ENCODE measurements at regions not wholly inside any gene's neighbourhood (a gene's known extent, or its start where the extent isn't known, plus 50 kb on each side); places are given as distances from the start of the nearest gene placed in this dataset.
"Not testable (repeated sequence)": the region's sequence is repeated elsewhere in the genome, so short reads cannot be mapped to it uniquely, and the experiment has no call there.

DNA sequence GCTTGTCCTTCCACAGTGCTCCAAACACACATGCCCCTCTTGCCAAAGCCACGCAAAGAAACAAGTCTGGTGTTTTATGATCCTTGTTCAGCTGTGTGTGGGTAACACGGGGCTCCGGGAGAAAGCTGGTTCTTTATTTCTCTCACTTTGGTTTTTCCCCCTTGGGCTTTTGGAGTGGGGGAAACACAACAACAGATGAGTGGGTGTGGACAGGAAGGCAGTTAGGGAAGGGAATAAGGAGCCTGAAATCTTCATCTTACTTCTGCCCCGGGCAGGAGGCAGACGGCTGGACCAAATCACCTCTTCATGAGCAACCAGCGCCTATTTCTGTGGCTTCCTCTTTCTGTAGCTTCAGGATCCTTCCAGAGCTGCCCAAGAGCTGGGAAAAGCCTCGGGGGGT lies 218.5 kb downstream of the PHETA1 start:
- DNase-seq, result no peak

DNA sequence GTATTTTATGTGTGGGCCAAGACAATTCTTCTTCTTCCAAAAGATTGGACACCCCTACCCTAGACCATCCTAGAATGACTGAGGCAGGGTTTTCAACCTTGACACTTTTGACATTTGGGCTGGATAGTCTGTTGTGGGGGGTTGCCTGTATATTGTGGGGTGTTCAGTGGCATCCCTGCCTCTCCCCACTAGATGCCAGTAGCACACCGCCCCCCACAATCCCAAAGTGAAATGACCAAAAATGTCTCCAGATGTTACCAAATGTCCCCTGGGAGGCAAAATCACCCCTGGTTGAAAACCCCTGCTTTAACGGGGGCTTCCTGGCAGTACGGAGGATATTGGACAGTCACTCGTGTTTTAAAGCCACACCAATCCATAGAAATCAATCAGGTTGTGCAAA lies 219.6 kb downstream of the PHETA1 start:
- no peak for DNase-seq

DNA sequence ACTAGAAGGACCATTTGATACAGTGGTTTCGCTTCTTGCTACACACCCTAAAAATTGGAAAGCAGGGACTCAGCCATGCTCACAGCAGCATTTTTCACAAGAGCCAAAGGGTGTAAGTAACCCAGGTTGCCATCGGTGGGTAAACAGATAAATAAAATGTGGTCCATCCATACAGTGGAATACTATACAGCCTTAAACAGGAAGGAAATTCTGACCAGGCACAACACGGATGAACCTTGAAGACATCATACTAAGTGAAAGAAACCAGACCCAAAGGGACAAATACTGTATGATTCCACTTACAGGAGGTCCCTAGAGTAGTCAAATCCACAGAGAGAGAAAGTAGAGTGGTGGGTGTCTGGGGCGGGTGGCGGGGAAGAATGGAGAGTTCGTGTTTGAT lies 220.9 kb downstream of the PHETA1 start:
- no peak for DNase-seq

DNA sequence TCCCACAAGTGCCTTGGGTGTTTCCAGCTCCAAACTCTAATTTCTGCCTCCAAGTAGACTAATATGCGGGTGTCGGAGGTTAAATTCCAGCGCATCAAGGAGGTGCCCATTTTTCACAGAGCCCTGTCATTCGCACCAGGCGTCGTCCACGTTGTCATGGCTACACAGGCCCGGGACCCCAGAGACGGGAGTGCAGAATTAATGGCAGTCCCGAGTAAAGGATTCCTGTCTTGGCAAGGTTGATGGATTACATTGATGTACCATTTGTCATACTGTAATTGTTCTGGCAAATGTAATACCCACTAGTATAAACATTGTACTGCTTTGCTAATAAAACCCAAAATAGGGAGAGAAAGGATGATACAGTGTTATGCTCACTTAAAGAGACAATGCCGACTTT lies 222.9 kb upstream of the MYL2 start:
- DNase-seq, result no peak

DNA sequence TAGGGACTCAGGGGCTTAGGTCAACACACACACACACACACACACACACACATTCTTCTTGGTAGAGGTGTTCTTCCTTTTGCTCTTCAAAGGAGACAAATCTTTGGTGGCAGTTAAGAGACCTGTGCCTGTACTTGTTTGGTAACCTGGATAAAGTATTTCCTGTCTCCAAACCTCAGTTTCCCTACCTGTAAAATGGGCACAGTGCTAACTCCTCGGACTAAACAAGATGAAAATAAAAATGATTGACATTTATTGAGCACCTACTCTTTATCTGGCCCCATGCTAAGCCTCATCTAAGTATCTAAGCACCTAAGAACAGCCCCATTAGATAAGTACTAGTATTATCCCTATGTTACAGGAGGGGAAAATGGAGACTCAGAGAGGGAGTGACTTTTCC lies 220.8 kb upstream of the MYL2 start:
- DNase-seq, result no peak

DNA sequence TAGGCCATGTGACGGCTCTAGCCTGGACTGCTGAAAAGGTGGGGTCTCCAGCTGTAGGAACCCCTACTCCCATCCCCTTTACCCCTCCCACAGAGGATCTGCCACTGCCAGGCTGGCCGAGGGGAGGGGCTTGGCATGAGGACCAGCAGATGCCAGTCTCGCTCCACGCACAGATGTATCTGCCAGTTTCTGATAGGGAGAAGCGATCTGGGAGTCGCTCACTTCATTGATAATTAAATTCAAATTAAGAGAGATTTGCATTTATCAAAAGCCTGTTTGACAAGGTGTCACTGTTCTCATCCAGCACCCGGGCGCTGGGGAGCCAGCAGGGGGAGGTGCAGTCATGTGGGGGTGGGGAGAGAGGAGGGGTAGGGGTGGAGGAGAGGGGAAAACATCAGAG lies 217.6 kb upstream of the MYL2 start:
- DNase-seq, result no peak

DNA sequence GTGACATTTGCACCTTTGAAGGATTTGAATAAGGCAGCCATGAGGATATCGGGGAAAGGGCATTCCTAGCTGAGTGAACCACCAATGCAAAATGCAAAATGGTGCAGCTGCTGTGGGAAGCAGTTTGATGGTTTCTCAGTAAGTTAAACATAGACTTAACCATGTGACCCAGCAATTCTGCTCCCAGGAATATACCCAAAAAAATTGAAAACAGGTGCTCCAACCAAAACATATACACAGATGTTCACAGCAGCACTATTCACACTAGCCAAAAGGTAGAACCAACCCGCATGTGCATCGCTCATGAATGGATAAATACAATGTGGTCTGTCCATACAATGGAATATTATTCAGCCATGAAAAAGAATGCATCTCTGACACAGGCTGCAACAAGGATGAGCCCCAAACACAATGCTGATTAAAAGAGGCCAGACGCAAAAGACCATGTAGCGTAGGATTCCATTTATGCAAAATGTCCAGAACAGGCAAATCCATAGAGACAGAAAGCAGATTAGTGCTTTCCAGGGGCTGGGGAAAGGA lies 215.0 kb upstream of the MYL2 start:
- DNase-seq, result no peak

DNA sequence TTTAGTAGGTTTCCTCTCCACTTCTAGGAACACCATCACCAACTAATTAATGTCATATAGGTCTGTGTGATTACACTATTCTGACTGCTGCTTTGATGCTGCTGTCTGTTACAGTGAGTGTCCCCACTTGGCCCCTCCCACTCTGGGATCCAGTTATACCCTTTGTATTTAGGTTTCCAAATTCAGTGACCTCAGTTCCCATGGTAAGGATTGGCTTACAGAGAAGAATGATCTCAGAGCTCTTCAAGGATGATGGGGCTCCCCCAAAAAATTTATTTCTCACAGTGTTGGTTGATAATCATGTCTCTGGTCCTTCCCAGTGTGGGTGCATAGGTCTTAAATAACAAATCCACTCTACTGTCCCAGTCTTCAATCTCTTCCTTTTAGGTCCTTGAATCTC lies 210.0 kb upstream of the MYL2 start:
- DNase-seq, result no peak

DNA sequence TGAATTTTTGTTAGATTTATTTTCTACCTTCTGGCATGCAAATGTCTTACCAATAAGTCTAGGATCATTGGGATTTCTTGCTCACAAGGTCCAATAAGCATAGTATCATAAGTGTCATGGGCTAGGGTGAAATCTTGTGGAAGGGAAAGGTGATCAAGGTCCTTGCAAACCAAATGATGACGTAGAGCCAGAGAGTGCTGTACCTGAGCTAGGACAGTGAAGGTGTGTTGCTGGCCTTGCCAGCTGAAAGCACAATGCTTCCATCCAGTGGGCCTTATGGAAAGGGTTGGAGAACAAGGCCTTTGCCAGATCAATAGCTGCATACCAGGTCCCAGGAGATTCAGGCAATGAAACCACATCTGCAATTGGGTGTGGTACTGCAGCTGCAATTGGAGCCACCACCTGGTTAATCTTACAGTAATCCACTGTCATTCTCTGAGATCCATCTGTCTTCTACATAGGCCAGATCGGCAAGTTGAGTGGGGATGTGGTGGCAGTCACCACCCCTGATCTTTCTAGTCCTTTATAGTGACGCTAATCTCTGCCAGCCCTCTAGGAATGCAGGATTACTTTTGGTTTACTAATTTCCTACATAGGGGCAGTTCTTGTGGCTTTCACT lies 208.9 kb upstream of the MYL2 start:
- no peak for DNase-seq

DNA sequence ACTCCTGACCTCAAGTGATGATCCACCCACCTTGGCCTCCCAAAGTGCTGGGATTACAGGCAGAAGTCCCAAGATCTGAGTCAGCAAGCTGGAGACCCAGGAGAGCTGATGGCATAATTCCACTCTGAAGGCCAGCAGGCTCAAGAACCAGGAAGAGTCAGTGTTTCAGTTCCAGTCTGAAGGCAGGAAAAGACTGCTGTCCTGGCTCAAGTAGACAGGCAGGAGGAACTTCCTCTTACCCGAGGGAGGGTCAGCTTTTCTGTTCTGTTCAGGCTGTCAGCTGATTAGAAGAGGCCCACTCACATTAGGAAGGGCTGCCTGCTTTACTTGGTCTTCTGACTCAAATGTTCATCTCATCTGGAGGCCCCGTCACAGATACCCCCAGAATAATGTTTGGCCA lies 206.0 kb upstream of the MYL2 start:
- DNase-seq, result no peak

DNA sequence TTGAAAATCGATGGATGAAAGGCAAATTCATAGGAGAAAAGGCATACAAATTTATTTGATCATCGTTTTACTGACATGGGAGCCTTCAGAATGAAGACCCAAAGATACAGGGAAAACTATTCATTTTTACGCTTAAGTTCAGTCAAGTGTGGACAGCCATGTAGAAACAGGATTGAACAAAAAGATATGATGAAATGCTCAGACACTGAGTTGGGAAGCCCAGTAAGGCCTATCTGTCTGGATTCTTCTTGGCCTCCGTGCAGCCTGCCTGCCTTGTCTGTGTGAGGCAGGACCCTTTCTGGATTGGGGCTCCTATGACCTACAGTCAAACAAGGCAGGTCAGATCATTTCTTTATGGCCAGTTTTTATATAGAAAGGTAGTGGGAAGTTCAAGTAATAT lies 203.8 kb upstream of the MYL2 start:
- DNase-seq, result no peak

DNA sequence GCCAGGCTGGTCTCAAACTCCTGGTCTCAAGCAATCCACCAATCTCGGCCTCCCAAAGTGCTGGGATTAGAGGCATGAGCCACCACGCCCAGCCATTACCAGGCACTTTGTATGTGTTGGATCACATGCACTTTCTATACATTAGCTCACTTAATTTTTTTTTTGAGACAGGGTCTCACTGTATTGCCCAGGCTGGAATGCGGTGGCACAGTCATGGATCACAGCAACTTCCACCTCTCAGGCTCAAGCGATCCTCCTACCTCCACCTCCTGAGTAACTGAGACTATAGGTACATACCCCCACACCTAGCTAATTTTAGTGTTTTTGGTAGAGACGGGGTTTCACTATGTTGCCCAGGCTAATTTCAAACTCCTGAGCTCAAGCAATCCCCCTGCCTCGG lies 203.0 kb upstream of the MYL2 start:
- DNase-seq, result no peak

DNA sequence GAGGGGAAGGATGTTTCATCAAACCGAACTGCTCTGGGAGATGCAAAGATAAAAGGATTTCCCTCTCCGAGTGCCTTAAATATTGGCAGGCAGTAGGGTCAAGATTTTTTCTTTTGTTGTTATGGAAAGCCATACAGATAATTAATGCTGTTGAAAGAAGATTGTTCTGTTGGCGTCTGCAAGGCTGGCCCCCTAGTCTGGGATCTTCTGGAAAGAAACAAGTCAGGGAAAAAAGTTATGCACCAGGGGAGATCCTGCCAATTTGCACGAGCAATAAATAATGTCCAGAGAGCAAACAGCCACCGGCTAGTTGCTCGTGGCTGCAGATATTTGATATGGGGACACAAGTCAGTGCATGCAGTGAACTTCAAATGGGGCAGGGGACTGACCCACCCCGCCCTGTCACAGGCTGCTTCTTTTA lies 202.1 kb upstream of the MYL2 start:
- DNase-seq, result no peak

DNA sequence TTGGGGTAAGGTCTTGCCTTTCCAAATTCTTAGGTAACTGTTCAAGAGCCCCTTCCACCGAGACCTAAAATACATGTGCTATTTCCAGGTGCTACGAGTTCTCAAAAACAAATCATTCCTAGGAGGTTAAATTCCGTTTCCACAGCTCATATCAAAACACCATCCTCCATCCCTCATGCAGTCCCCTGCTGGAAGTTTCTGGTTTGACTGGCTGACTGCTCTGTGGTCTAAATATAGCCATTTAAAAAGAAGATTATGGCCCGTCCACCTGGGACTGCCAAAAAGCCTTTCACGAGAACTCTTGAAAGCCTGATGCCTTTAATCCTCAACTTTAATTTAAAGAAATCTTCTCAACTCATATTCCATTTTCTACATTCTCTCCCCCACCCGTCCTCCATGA lies 201.5 kb upstream of the MYL2 start:
- DNase-seq, result no peak

DNA sequence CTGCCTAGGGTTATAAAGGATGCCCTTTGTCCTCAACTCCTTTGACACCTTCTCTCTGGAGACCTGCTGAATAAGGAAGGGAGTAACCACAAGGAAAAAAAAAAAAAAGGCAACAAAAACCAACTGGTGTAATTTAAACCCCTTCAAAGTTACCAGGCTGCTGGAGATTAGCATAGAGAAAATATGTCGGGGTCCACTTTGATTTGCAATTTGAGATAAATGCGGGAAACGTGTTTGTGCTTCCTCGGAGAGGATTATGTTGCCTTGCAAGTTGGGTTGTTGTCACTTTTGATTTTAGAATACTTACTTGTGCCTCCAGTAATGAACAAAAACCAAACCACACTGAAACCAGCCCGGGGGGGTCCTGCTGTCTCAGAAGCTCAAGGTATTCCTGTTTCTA lies 200.2 kb upstream of the MYL2 start:
- no peak for DNase-seq

DNA sequence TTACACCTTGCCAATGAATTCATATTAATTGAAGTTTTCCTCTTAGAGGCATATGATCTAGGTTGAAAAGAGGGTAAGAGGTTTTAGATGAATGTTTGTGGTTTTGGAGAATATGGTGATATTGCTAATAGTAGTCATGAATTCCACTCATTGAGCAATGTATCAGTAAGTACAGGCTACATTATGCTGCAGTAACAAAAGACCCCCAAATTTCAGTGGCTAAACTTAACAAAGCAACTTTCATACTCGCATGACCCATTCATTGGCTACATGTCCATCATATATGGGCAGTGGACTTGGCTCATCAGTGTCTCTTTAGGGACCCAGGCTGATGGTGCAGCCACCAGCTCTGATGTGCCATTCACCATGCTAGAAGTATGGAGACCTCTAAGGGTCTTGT lies 196.6 kb upstream of the MYL2 start:
- no peak for DNase-seq

DNA sequence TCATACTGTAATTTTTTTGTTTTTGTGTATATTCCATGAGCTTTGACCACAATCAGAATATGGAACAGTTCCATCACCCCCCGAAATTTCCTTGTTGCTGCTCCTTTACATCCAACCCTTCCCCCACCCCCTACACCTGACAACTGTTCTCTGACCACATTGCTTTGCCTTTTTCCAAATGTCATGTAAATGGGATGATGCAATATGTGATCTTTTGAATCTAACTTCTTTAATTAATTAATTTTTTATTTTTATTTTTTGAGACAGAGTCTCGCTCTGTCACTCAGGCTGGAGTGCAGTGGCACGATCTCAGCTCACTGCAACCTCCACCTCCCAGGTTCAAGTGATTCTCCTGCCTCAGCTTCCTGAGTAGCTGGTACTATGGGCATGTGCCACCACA lies 192.9 kb upstream of the MYL2 start:
- not testable (repeated sequence) for DNase-seq

DNA sequence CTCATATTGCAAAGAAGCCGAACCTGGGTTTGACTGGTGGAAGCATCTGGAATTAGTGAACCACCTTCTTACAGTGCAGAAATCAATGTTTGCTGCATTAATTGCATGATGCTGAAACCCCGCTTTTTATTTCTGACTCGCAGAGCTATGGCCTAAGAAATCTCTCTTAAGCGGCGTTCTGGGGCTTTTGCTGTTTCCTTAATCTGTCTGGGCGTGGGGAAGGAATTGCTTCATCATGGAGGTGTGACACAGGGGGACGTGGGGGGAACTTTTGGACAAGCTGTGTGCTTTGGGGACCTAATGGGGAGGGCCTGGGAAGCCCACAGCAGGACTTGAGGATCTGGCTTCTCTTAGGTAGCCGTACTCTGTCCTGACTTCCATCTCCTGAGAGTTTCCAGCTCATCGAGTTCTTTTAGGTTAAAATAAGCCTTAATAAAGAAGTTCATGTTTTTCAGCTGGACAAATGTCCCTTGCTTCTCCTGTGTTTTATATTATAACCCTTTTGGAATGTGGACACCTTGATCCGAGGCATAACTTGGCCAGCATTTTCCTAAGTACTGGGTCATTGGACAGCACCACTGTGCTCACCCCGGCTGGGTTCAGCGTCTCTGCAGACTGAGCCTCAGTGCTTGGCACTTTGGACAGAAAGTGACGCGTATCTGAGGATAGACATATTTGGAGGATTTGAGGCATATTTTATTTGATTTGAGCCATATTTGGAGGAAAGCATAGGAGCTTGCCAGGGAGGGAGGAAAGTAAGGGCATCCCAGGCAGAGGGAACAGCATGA lies 192.1 kb upstream of the MYL2 start:
- no peak for DNase-seq

DNA sequence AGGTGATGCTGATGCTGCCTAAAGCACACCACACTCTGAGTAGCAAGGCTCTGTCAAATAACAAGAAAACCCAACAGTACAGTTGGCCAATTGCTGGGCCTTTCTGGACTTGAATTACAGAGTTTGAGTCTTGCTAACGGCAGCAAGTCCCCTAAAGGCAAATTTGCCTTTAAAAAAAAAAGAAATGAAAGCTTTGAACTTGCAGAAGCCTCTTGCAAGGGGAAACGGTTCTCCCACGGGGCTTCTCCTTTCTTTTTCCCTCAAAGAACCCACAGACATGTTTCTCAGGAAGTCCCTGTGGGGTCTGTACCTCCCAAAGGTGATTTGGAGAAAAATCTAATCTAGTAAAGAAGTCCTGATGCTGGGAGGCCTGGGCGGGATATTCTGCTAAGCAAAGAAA lies 191.3 kb upstream of the MYL2 start:
- no peak for DNase-seq

DNA sequence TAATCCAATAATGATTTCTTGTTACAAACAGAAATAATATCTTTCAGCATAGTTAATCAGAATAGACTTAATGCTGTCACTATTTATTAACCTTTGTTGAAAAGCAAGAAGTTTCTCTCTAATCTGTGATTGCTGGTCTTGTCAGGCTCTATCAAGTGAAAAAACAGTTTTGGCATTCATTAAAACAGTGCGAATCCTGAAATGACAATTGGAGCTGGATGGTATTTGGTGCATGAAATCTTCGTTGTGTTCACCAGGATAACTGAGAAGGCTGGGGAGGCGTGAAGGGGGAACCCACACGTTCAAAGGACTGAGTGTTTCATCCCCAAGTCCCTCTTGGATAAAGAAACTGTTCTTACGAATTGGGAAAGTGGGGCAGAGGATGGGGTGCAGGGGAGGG lies 190.2 kb upstream of the MYL2 start:
- DNase-seq, result no peak

DNA sequence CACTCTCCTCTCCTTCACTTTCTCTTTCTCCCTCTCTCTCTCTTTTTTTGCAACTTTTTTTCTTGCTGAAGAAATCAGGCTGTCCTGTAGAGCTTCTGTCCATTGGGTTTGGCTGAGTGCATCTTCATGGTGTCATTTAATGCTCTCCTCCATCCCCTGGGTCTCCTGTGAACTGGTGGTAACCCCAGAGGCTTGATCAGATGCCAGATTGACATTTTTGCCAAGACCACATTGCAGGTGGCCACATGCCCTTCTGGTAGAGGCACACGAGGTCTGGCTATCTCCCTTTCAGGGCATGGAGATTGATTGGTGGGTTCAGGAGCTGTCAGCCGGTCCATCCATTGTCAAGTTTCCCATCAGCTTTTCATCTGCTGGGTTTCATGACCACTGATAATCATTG lies 188.3 kb upstream of the MYL2 start:
- DNase-seq, result no peak

DNA sequence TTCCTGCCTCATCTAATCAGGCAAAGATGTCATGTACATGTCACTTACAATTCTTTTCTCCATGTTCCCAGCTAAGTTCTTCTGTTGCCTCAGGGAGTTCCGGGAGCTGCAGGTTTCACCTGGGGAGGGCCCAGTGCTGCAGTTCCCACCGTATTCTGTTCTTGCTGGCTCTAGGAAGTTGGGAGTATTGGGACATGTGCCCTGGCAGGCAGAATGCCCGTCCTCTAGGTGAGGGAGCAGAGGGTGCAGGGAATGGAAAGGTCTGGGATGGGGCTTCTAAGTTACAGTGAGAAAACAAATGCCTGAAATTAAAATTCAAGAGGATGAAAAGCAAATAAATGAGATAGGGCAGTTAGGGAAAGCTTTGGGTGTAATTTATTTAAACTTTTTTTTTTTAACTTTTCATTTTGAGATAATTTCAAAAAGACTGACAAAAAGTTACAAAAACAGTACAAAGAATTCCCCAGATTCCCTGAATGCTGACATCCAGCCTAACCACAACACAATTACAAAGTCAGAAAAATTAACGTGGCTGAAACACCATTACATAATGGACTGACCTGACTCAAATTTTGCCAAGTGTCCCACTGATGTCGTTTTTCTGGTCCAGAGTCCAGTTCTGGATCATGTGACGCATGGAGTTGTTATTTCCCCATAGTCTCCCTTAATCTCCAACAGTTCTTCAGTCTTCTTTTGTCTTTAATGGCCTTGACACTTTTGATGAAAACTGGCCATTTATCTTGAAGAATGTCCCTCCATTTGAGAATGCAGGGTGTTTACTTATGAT lies 187.2 kb upstream of the MYL2 start:
- no peak for DNase-seq

DNA sequence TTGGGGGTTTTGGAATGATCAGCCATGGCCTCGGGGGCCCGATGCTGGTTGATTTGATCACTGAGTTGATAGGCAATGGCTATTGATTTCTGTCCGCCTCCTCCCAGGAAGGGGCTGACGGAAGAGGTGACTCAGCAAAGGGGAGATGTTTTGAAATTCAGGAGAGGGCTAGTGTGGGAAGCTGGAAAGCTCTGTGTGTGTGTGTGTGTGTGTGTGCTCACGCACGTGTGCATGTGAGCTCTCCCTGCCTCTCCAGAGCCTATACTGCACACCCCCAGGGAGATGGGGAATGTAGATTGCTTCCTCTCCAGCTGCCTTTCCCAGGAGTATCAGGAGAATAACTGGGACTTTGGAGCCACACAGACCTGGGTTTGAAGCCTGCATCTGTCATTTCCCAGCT lies 184.9 kb upstream of the MYL2 start:
- no peak for DNase-seq

DNA sequence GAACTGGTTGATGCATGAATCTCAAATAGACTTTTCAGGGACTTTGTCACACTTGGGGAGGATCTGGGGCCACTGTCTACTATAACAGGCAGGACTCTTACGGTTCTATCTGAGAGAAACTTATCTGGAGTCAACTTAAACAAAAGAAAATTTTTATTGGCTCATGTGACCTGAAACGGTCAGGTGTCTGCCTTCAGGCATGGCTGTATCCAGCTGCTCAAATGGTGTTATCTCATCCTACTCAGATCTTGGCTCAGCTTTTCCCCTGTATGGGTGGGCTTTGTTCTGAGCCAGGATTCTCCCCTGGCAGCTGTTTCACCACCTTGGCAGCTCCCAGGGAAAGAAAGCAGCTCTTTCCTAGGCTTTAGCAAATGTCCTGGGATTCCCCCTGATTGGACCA lies 183.2 kb upstream of the MYL2 start:
- no peak for DNase-seq

Data from activated CD4-positive, alpha-beta T cell treated with anti-CD3 and anti-CD28 coated beads for 48 hours (primary cell).